Breast epithelium (tissue), 4 donors: ENCODE measurements at regions not wholly inside any gene's neighbourhood (a gene's known extent, or its start where the extent isn't known, plus 50 kb on each side); places are given as distances from the start of the nearest gene placed in this dataset.

Experiments used
- DNase-seq, 2 donors: peaks; one replicate each; pipeline ENCODE4 v3.0.0-alpha.2; 2019; ENCODE audit warnings: low spot score in 2 of 2
- H3K27ac ChIP-seq, 2 donors: fragments of 200-600 bp; sonication (generic) in 1 of 2; one replicate each; pipeline ENCODE4 v1.5.1; 2016 to 2019; ENCODE audit warnings: mild to moderate bottlenecking in 1 of 2
- H3K27me3 ChIP-seq, 2 donors: fragments of 200-600 bp; sonication (generic) in 1 of 2; one replicate each; pipeline versions ENCODE4 v1.5.1 to v1.6.0; 2017 to 2019; ENCODE audit warnings: control low read depth in 1 of 2, mild to moderate bottlenecking in 1 of 2
- H3K36me3 ChIP-seq: fragments of 200-600 bp; one replicate; pipeline ENCODE4 v1.5.1; 2019
- H3K4me1 ChIP-seq, 2 donors: fragments of 200-600 bp; sonication (generic); one replicate each; pipeline ENCODE4 v1.5.1; 2016 to 2019; ENCODE audit warnings: control low read depth in 1 of 2
- H3K4me3 ChIP-seq, 3 donors: fragments of 200-600 bp; sonication (generic); 1 replicate in 2 of 3; 2 replicates in 1 of 3; pipeline ENCODE4 v1.5.1; 2016 to 2019; ENCODE audit warnings: mild to moderate bottlenecking in 3 of 3, moderate library complexity in 2 of 3
- H3K9me3 ChIP-seq, 2 donors: fragments of 200-600 bp; sonication (generic) in 1 of 2; one replicate each; pipeline ENCODE4 v1.5.1; 2016 to 2019; ENCODE audit warnings: control low read depth in 1 of 2
- POLR2A ChIP-seq: fragments of 450-650 bp; IDR thresholded peaks from one replicate; pipeline ENCODE4 v1.6.1; 2016; ENCODE audit warnings: antibody characterized with exemption, mild to moderate bottlenecking, moderate library complexity
- POLR2AphosphoS5 ChIP-seq, 3 donors: sonication (generic); formaldehyde crosslinking; IDR thresholded peaks; one replicate each; pipeline ENCODE4 v1.6.1; 2017; ENCODE audit warnings: antibody characterized with exemption in 3 of 3
- intact Hi-C: fragments of 100-400 bp; cut with DNase I; formaldehyde crosslinking; loops from one replicate; pipeline ENCODE4 v1.15.1; 2023; ENCODE audit warnings: low total_unique reads
- TF ChIP-seq, protein P1 (sequence below), 3 donors: fragments of 450-650 bp; IDR thresholded peaks; one replicate each; pipeline ENCODE4 v1.5.1; 2016 to 2017; ENCODE audit warnings: antibody characterized with exemption in 3 of 3, mild to moderate bottlenecking in 3 of 3, moderate library complexity in 3 of 3

DNA sequence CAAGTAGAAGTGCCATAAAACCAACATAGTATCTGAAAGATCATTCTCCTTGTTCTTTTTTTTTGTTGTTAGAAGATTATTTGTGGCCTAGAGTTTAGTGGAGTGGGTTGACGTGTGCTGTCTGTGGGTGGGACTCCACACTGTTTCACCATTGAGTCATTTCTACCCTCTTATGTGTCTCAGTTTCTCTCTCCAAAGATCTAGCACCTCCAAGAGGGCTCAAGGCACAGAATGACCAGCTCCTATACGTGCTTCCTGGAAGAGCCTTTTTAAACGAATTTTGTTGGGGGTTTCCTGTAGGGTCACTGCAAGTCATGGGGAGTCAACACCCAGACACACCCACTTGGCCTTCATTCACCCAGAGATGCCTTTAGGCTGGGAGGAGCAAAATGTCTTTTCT lies 150.1 kb downstream of the KLF8 start:
- Histone ChIP-seq H3K36me3 (no peaks in the 10 kb centered on the region), H3K27me3 (no peaks in the 10 kb centered on the region), H3K27ac (no peak overlapping the region), H3K4me3 (no peak overlapping the region), H3K9me3 (peaks cover 0 to 4% of the 10 kb centered on the region in 2 donors), H3K4me1 (no peaks in the 10 kb centered on the region)
- TF ChIP-seq, protein P1, sequence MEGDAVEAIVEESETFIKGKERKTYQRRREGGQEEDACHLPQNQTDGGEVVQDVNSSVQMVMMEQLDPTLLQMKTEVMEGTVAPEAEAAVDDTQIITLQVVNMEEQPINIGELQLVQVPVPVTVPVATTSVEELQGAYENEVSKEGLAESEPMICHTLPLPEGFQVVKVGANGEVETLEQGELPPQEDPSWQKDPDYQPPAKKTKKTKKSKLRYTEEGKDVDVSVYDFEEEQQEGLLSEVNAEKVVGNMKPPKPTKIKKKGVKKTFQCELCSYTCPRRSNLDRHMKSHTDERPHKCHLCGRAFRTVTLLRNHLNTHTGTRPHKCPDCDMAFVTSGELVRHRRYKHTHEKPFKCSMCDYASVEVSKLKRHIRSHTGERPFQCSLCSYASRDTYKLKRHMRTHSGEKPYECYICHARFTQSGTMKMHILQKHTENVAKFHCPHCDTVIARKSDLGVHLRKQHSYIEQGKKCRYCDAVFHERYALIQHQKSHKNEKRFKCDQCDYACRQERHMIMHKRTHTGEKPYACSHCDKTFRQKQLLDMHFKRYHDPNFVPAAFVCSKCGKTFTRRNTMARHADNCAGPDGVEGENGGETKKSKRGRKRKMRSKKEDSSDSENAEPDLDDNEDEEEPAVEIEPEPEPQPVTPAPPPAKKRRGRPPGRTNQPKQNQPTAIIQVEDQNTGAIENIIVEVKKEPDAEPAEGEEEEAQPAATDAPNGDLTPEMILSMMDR (IDR thresholded peaks at IDR 0.05): no peak
- TF ChIP-seq POLR2A (no peak), POLR2AphosphoS5 (IDR thresholded peaks at IDR 0.05) (no peak)
- no peak for DNase-seq
- intact Hi-C loops: no loop called here

DNA sequence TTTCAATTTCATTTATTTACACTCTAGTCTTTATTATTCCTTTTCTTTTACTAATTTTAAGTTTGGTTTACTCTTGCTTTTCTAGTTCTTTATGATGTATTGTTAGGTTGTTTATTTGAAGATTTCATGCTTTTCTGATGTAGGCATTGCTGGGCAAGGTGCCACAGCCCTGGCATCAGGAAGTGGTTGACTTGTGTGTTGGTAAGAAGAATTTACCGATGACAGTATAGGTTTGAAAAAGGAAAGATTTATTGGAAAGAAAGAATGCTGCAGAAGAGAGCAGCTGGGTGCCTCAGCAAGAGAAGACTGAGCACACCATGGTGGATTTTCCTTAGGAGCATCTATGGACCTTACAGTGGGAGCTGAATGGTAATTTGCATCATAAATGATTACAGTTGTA lies 153.2 kb downstream of the KLF8 start:
- Histone ChIP-seq H3K4me3 (no peak overlapping the region), H3K4me1 (no peaks in the 10 kb centered on the region), H3K27ac (no peak overlapping the region), H3K27me3 (no peaks in the 10 kb centered on the region), H3K9me3 (peaks cover 0 to 4% of the 10 kb centered on the region in 2 donors), H3K36me3 (no peaks in the 10 kb centered on the region)
- intact Hi-C loops: no loop called here
- TF ChIP-seq POLR2AphosphoS5 (IDR thresholded peaks at IDR 0.05): no peak
- TF ChIP-seq, protein P1 (IDR thresholded peaks at IDR 0.05): no peak
- TF ChIP-seq POLR2A: no peak
- DNase-seq: no peak

DNA sequence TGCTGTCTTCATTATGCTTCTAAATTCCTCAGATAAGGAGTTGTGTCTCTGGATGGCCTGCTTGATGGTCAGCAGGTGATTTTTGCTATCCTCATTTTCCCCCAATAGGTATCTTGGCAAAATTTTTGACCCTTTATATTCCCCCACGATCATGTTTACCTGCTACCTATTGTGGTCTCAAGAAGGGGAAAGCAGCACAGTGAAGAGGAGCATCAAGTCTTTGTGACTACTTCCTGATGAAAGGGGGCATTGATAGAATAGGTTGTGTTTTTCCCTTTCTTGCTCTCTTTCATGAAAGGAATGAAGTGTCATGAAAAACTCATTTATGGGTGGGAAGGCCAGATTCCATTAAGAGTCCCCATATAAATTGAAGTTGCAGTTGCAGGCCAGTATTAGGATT lies 153.8 kb downstream of the KLF8 start:
- Histone ChIP-seq H3K4me1 (no peaks in the 10 kb centered on the region), H3K36me3 (no peaks in the 10 kb centered on the region), H3K27ac (no peak overlapping the region), H3K4me3 (no peak overlapping the region), H3K27me3 (no peaks in the 10 kb centered on the region), H3K9me3 (no peaks in the 10 kb centered on the region)
- TF ChIP-seq, protein P1 (IDR thresholded peaks at IDR 0.05): no peak
- TF ChIP-seq POLR2AphosphoS5 (IDR thresholded peaks at IDR 0.05): no peak
- no peak for TF ChIP-seq POLR2A
- intact Hi-C loops: no loop called here
- no peak for DNase-seq

DNA sequence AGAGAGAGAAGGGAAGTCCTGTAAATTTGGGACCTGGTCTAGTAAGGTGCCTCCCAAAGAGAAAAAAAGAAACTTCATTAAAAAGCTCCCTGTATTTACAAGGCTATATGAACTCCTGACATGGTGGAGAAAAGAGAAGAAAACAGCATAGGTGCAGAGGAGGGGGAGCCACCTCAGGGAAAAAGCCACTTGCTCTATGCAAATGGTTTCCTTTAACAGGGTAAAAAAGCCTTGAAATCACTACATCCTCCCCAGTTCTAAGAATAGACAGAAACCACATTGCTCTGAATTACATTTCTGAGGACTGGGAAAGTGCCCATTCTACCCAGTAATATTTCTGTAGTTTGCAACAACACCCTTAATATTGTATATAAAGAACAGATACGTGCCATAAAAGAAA lies 165.5 kb downstream of the KLF8 start:
- no peaks in the 10 kb centered on the region for H3K9me3 ChIP-seq
- H3K4me1 ChIP-seq: no peaks in the 10 kb centered on the region
- no peak for DNase-seq
- no peaks in the 10 kb centered on the region for H3K36me3 ChIP-seq
- TF ChIP-seq POLR2A (no peak), POLR2AphosphoS5 (IDR thresholded peaks at IDR 0.05) (no peak)
- TF ChIP-seq, protein P1 (IDR thresholded peaks at IDR 0.05): no peak
- intact Hi-C loops: no loop called here
- H3K27me3 ChIP-seq: peaks cover 0 to 5% of the 10 kb centered on the region in 2 donors
- H3K27ac ChIP-seq: no peak overlapping the region
- H3K4me3 ChIP-seq: no peak overlapping the region

DNA sequence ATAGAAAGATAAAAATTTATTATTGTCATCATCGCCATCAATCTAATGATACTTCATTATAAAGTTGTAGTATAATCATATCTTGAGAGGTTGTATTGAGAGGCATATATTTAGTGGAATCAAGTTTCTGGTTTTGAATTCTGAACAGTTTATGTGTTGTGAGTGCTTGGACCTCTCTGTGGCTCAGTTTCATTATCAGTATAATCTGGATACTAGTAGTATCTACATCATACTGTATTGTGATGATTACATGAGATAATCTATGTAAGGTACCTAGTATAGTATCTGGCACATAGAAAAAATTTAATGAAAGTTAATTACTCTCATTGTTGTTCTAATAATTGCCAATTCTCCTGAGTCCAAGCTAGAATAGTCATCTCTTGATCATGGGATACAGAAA lies 161.2 kb upstream of the UBQLN2 start:
- Histone ChIP-seq H3K27ac (no peak overlapping the region), H3K4me1 (no peaks in the 10 kb centered on the region), H3K9me3 (peaks cover 0 to 6% of the 10 kb centered on the region in 2 donors), H3K4me3 (no peak overlapping the region), H3K36me3 (no peaks in the 10 kb centered on the region), H3K27me3 (peaks cover 0 to 5% of the 10 kb centered on the region in 2 donors)
- intact Hi-C loops: no loop called here
- TF ChIP-seq POLR2A (no peak), POLR2AphosphoS5 (IDR thresholded peaks at IDR 0.05) (no peak)
- TF ChIP-seq, protein P1 (IDR thresholded peaks at IDR 0.05): no peak
- DNase-seq: no peak
